Spinal cord (tissue), 9 donors: ENCODE measurements at regions not wholly inside any gene's neighbourhood (a gene's known extent, or its start where the extent isn't known, plus 50 kb on each side); places are given as distances from the start of the nearest gene placed in this dataset.

Experiments
- DNase-seq, 6 donors: peaks; one replicate each; pipeline versions ENCODE4 v3.0.0 to v3.0.0-alpha.2; 2013 to 2015; ENCODE audit warnings: low spot score in 6 of 6, low read depth in 4 of 6
- H3K27ac ChIP-seq: one replicate; pipeline ENCODE4 v1.5.1; 2013; ENCODE audit warnings: low read depth, low read length, control low read depth
- H3K27me3 ChIP-seq: one replicate; pipeline ENCODE4 v1.6.1; 2013; ENCODE audit warnings: low read length; ENCODE audit not compliant: control insufficient read depth, insufficient read depth
- H3K36me3 ChIP-seq: one replicate; pipeline ENCODE4 v1.6.1; 2013; ENCODE audit warnings: low read length; ENCODE audit not compliant: control insufficient read depth, insufficient read depth
- H3K4me1 ChIP-seq: one replicate; pipeline ENCODE4 v1.6.1; 2013; ENCODE audit warnings: low read length; ENCODE audit not compliant: control insufficient read depth, insufficient read depth
- H3K4me3 ChIP-seq: one replicate; pipeline ENCODE4 v1.5.1; 2013; ENCODE audit warnings: low read depth, low read length, control low read depth
- H3K9me3 ChIP-seq: one replicate; pipeline ENCODE4 v1.6.1; 2013; ENCODE audit warnings: low read length; ENCODE audit not compliant: control insufficient read depth, insufficient read depth
- WGBS: methylation state at CpG from one replicate; pipeline ENCODE4 v1.1.5; 2013; ENCODE audit warnings: missing lambda C conversion rate; ENCODE audit not compliant: insufficient coverage; 5-methylcytosine and 5-hydroxymethylcytosine counted together
- donor health status: healthy.

GRCh38 chr21:34011660-34012059, 61.7 kb upstream of the MRPS6 start:
- Histone ChIP-seq H3K4me1 (no peaks in the 10 kb centered on the region), H3K9me3 (no peaks in the 10 kb centered on the region), H3K27ac (no peak overlapping the region), H3K27me3 (no peaks in the 10 kb centered on the region), H3K36me3 (no peaks in the 10 kb centered on the region), H3K4me3 (no peak overlapping the region)
- WGBS: no CpG with 5 or more reads among the region's 1 CpG
- no peak for DNase-seq

- Histone ChIP-seq H3K27me3 (no peaks in the 10 kb centered on the region), H3K36me3 (no peaks in the 10 kb centered on the region), H3K27ac (no peak overlapping the region), H3K4me3 (no peak overlapping the region), H3K9me3 (no peaks in the 10 kb centered on the region), H3K4me1 (peaks cover 6% of the 10 kb centered on the region)
- WGBS: 69% methylated on average over 3 of the region's 3 CpGs
- DNase-seq: no peak
These were observed 64.2 kb upstream of the MRPS6 start for GRCh38 chr21:34009193-34009592.

GRCh38 chr21:34008618-34009017, 64.8 kb upstream of the MRPS6 start:
- Histone ChIP-seq H3K36me3 (no peaks in the 10 kb centered on the region), H3K4me1 (peaks cover 6% of the 10 kb centered on the region), H3K27ac (no peak overlapping the region), H3K9me3 (no peaks in the 10 kb centered on the region), H3K4me3 (no peak overlapping the region), H3K27me3 (no peaks in the 10 kb centered on the region)
- DNase-seq: no peak
- WGBS: 60% methylated on average over 1 of the region's 5 CpGs

GRCh38 chr21:34006611-34007168, 66.7 kb upstream of the MRPS6 start:
- 100% methylated on average over 2 of the region's 6 CpGs for WGBS
- Histone ChIP-seq H3K27ac (no peak overlapping the region), H3K4me3 (no peak overlapping the region), H3K9me3 (no peaks in the 10 kb centered on the region), H3K27me3 (no peaks in the 10 kb centered on the region), H3K36me3 (no peaks in the 10 kb centered on the region), H3K4me1 (peaks cover 6% of the 10 kb centered on the region)
- DNase-seq: no peak

GRCh38 chr21:34004974-34005373, 68.4 kb upstream of the MRPS6 start:
- Histone ChIP-seq H3K4me1 (peaks cover 6% of the 10 kb centered on the region), H3K27me3 (no peaks in the 10 kb centered on the region), H3K9me3 (no peaks in the 10 kb centered on the region), H3K36me3 (no peaks in the 10 kb centered on the region), H3K4me3 (no peak overlapping the region), H3K27ac (peak overlapping the region; percentile 52)
- WGBS: 52% methylated on average over 4 of the region's 5 CpGs
- peak in 2 of 6 donors; percentile 8 to 44 for DNase-seq

GRCh38 chr21:34004013-34004938, 69.1 kb upstream of the MRPS6 start:
- DNase-seq: peak in 1 of 6 donors; percentile 20
- peak overlapping the region; percentile 52 for H3K27ac ChIP-seq
- no peak overlapping the region for H3K4me3 ChIP-seq
- 93% methylated on average over 3 of the region's 7 CpGs for whole genome bisulfite sequencing
- peaks cover 6% of the 10 kb centered on the region for H3K4me1 ChIP-seq
- H3K9me3 ChIP-seq: no peaks in the 10 kb centered on the region
- no peaks in the 10 kb centered on the region for H3K27me3 ChIP-seq
- H3K36me3 ChIP-seq: no peaks in the 10 kb centered on the region

GRCh38 chr21:34003428-34003827, 70.0 kb upstream of the MRPS6 start:
- H3K36me3 ChIP-seq: no peaks in the 10 kb centered on the region
- no peaks in the 10 kb centered on the region for H3K27me3 ChIP-seq
- no peak overlapping the region for H3K4me3 ChIP-seq
- no CpG with 5 or more reads among the region's 1 CpG for WGBS
- no peaks in the 10 kb centered on the region for H3K9me3 ChIP-seq
- H3K27ac ChIP-seq: no peak overlapping the region
- H3K4me1 ChIP-seq: peaks cover 6% of the 10 kb centered on the region
- no peak for DNase-seq

- Histone ChIP-seq H3K4me3 (no peak overlapping the region), H3K27ac (no peak overlapping the region), H3K36me3 (no peaks in the 10 kb centered on the region), H3K27me3 (no peaks in the 10 kb centered on the region), H3K9me3 (no peaks in the 10 kb centered on the region), H3K4me1 (peaks cover 4% of the 10 kb centered on the region)
- no peak for DNase-seq
- WGBS: 92% methylated on average over 2 of the region's 4 CpGs
These were observed 73.0 kb upstream of the MRPS6 start for GRCh38 chr21:34000375-34000774.

- 94% methylated on average over 7 of the region's 8 CpGs for WGBS
These were observed 74.6 kb upstream of the MRPS6 start for GRCh38 chr21:33998809-33999208.

GRCh38 chr21:33998402-33998801, 75.0 kb upstream of the MRPS6 start:
- no peaks in the 10 kb centered on the region for H3K9me3 ChIP-seq
- no peaks in the 10 kb centered on the region for H3K27me3 ChIP-seq
- no peak overlapping the region for H3K4me3 ChIP-seq
- H3K4me1 ChIP-seq: no peaks in the 10 kb centered on the region
- no peaks in the 10 kb centered on the region for H3K36me3 ChIP-seq
- H3K27ac ChIP-seq: no peak overlapping the region
- 70% methylated on average over 1 of the region's 1 CpG for WGBS
- no peak for DNase-seq

More at GRCh38 chr21:33998809-33999208, 74.6 kb upstream of the MRPS6 start:
- Histone ChIP-seq H3K4me1 (no peaks in the 10 kb centered on the region), H3K36me3 (no peaks in the 10 kb centered on the region), H3K27ac (no peak overlapping the region), H3K4me3 (no peak overlapping the region), H3K9me3 (no peaks in the 10 kb centered on the region), H3K27me3 (no peaks in the 10 kb centered on the region)
- no peak for DNase-seq
